K562 (cell line): ENCODE measurements at regions not wholly inside any gene's neighbourhood (a gene's known extent, or its start where the extent isn't known, plus 50 kb on each side); places are given as distances from the start of the nearest gene placed in this dataset.

Source experiments
- ATF1 ChIP-seq, 2 experiments: fragments of 450-650 bp in 1 of 2; IDR thresholded peaks; 2 replicates each; pipeline ENCODE4 v1.6.1; 2016; ENCODE audit warnings: missing compliant biosample characterization in 1 of 2, missing genetic modification characterization in 1 of 2
- ATF6 ChIP-seq: sonication (generic); formaldehyde crosslinking; IDR thresholded peaks from 2 replicates; pipeline ENCODE4 v1.4.0; 2020; ENCODE audit warnings: mild to moderate bottlenecking, missing genetic modification reagents
- DEAF1 ChIP-seq: fragments of 450-650 bp; formaldehyde crosslinking; IDR thresholded peaks from 2 replicates; pipeline ENCODE4 v1.4.0; 2020; ENCODE audit warnings: mild to moderate bottlenecking, moderate library complexity
- ETS2 ChIP-seq: IDR thresholded peaks from 2 replicates; pipeline ENCODE4 v1.6.1; 2016; ENCODE audit warnings: borderline replicate concordance, missing genetic modification characterization, mild to moderate bottlenecking, moderate library complexity, missing compliant biosample characterization; ENCODE audit not compliant: poor library complexity, severe bottlenecking
- GABPB1 ChIP-seq: sonication (generic); formaldehyde crosslinking; IDR thresholded peaks from 2 replicates; pipeline ENCODE4 v1.8.0; 2022; ENCODE audit warnings: mild to moderate bottlenecking, missing genetic modification reagents
- KLF16 ChIP-seq: IDR thresholded peaks from 2 replicates; pipeline ENCODE4 v1.6.1; 2016; ENCODE audit warnings: antibody characterized with exemption
- MAFF ChIP-seq: IDR thresholded peaks from 2 replicates; pipeline ENCODE4 v1.6.1; 2012; ENCODE audit warnings: low read length, improper control_type of control experiment
- MLX ChIP-seq, 2 experiments: fragments of 450-650 bp in 1 of 2; sonication (generic) in 1 of 2; formaldehyde crosslinking; conservative IDR thresholded peaks; 2 replicates each; pipeline versions ENCODE4 v1.4.0 to v1.8.1; 2020 to 2022; ENCODE audit warnings: mild to moderate bottlenecking in 1 of 2, missing genetic modification reagents in 1 of 2
- MYNN ChIP-seq, 2 experiments: sonication (generic); formaldehyde crosslinking in 1 of 2; IDR thresholded peaks; 2 replicates each; pipeline versions ENCODE4 v1.5.0 to v1.6.1; 2016 to 2020; ENCODE audit warnings: antibody characterized with exemption in 1 of 2, missing genetic modification reagents in 1 of 2
- POLR2A ChIP-seq: fragments of 450-650 bp; conservative IDR thresholded peaks from 2 replicates; pipeline ENCODE4 v1.6.1; 2016
- RUNX1 ChIP-seq: sonication (generic); IDR thresholded peaks from 2 replicates; pipeline ENCODE4 v1.6.1; 2016; ENCODE audit warnings: antibody characterized with exemption, low read depth
- TEAD1 ChIP-seq, 2 experiments: fragments of 450-650 bp in 1 of 2; sonication (generic) in 1 of 2; formaldehyde crosslinking; IDR thresholded peaks; 2 replicates each; pipeline versions ENCODE4 v1.4.0 to v1.8.0; 2020 to 2022; ENCODE audit warnings: mild to moderate bottlenecking in 2 of 2, missing genetic modification reagents in 1 of 2
- UBTF ChIP-seq, 2 experiments: IDR thresholded peaks; 2 replicates each; pipeline ENCODE4 v1.6.1; 2012; ENCODE audit warnings: improper control_type of control experiment in 2 of 2, low read depth in 2 of 2, low read length in 2 of 2, borderline replicate concordance in 1 of 2
- ZFP91 ChIP-seq: sonication (generic); formaldehyde crosslinking; IDR thresholded peaks from 2 replicates; pipeline ENCODE4 v1.8.0; 2022; ENCODE audit warnings: mild to moderate bottlenecking, missing genetic modification reagents
- ZNF512 ChIP-seq: IDR thresholded peaks from 2 replicates; pipeline ENCODE4 v1.6.1; 2016; ENCODE audit warnings: missing genetic modification characterization, missing compliant biosample characterization
- ZNF785 ChIP-seq: fragments of 250-450 bp; sonication (Bioruptor Pico); IDR thresholded peaks from 2 replicates; pipeline ENCODE4 v1.4.0; 2020; ENCODE audit warnings: mild to moderate bottlenecking
- ZZZ3 ChIP-seq: fragments of 450-650 bp; IDR thresholded peaks from 2 replicates; pipeline ENCODE4 v1.6.1; 2016; ENCODE audit warnings: antibody characterized with exemption, mild to moderate bottlenecking, moderate library complexity

GRCh38 chr5:154653764-154654485 is 101.3 kb upstream of the LARP1 start (continued):
- TF ChIP-seq ATF6 (peak; percentile 87), UBTF (IDR thresholded peaks at IDR 0.05; ENCODE audit: borderline replicate concordance in 1 of 2, low read depth in 2 of 2, low read length in 2 of 2) (no peak), KLF16 (peak; percentile 100), POLR2A (no peak), MLX (CRISPR knock-in tag; conservative IDR thresholded peaks at IDR 0.05) (peak in 1 of 2 experiments; percentile 78; a peak in 1 of 4 replicates), RUNX1 (peak; percentile 100), ETS2 (no peak), ZNF785 (peak; percentile 66; the same call in 1 of the 2 replicates), ZNF512 (tag) (no peak), MAFF (no peak), ATF1 (CRISPR knock-in tag; IDR thresholded peaks at IDR 0.05) (no peak), ATF1 (tag; IDR thresholded peaks at IDR 0.05) (peak; percentile 79), TEAD1 (CRISPR knock-in tag; IDR thresholded peaks at IDR 0.05) (peak; percentile 68 to 97; a peak in 3 of 4 replicates), GABPB1 (CRISPR knock-in tag) (peak; percentile 69; the same call in 1 of the 2 replicates), ZZZ3 (no peak), ZFP91 (CRISPR knock-in tag) (no peak), MYNN (IDR thresholded peaks at IDR 0.05) (peak; percentile 97), MYNN (CRISPR knock-in tag; IDR thresholded peaks at IDR 0.05) (no peak), DEAF1 (CRISPR knock-in tag) (peak; percentile 75)
